HepG2 (cell line): ENCODE measurements at regions not wholly inside any gene's neighbourhood (a gene's known extent, or its start where the extent isn't known, plus 50 kb on each side); places are given as distances from the start of the nearest gene placed in this dataset.

Experiments
- ATAC-seq: fragments of 200-7000 bp; cut with Tn5 transposase; 3 replicates; pipeline ENCODE4 v1.9.1; 2020; ENCODE audit warnings: mild to moderate bottlenecking, moderate library complexity
- BruUV-seq: library from RNA; stranded (reverse); fragments of 400-500 nt; replicated peaks from 2 replicates; lab custom pipeline; 2021; lab: Mats Ljungman, UMichigan
- CTCF ChIA-PET: fragments of 300-600 bp; formaldehyde crosslinking; extraction: SDS; loops from one replicate; lab custom pipeline; 2021; ENCODE audit warnings: low total read pairs, inconsistent platforms, low intra/inter-chr PET ratio; lab: Yijun Ruan, JAX
- POLR2A ChIA-PET: fragments of 350-600 bp; sonication (Branson Sonifier 250); formaldehyde crosslinking; loops from one replicate; lab custom pipeline; 2020; ENCODE audit warnings: antibody characterized with exemption, inconsistent platforms; lab: Yijun Ruan, JAX
- DNase-seq: peaks from one replicate; pipeline ENCODE4 v3.0.0-alpha.2; 2015; ENCODE audit warnings: low spot score
- FAIRE-seq: peaks from 3 replicates; lab custom pipeline; 2011; peaks lifted over from hg19 to GRCh38; lab: Jason Lieb, UNC
- H2AFZ ChIP-seq: one replicate; pipeline ENCODE4 v1.6.1; 2011; ENCODE audit warnings: low read length, inconsistent platforms
- H3K27ac ChIP-seq: fragments of 300-600 bp; 3 replicates; pipeline ENCODE4 v1.8.0; 2011; ENCODE audit warnings: mixed run types, mild to moderate bottlenecking, mixed read lengths, low read length, inconsistent platforms; ENCODE audit not compliant: insufficient read depth; ENCODE audit errors: extremely low read length
- H3K27me3 ChIP-seq, 2 experiments: fragments of 200-600 bp in 1 of 2; 2 replicates in 1 of 2; 3 replicates in 1 of 2; pipeline versions ENCODE4 v1.6.0 to v1.8.0; 2011; ENCODE audit warnings: low read length in 2 of 2, mild to moderate bottlenecking in 2 of 2, moderate library complexity in 2 of 2, inconsistent platforms in 1 of 2; ENCODE audit not compliant: insufficient read depth in 2 of 2, control insufficient read depth in 1 of 2
- H3K36me3 ChIP-seq, 2 experiments: fragments of 200-600 bp in 1 of 2; replicated peaks in 1 of 2; 2 replicates in 1 of 2; 3 replicates in 1 of 2; pipeline versions ENCODE4 v1.5.1 to v1.8.0; 2011; ENCODE audit warnings: low read length in 2 of 2, inconsistent platforms in 1 of 2; ENCODE audit not compliant: insufficient read depth in 2 of 2, control insufficient read depth in 1 of 2
- H3K4me1 ChIP-seq: 2 replicates; pipeline ENCODE4 v1.5.1; 2012; ENCODE audit warnings: low read length, inconsistent platforms; ENCODE audit not compliant: insufficient read depth
- H3K4me2 ChIP-seq: 2 replicates; pipeline ENCODE4 v1.6.0; 2011; ENCODE audit warnings: low read depth, low read length, inconsistent platforms
- H3K4me3 ChIP-seq, 3 experiments: fragments of 200-600 bp in 1 of 3; sonication (generic), shearing (Covaris generic) in 1 of 3; replicated peaks in 1 of 3; 2 replicates each; pipeline ENCODE4 v1.5.1; 2011 to 2016; ENCODE audit warnings: low read length in 3 of 3, inconsistent platforms in 2 of 3, low read depth in 2 of 3, mild to moderate bottlenecking in 2 of 3, control low read depth in 1 of 3, mixed read lengths in 1 of 3; ENCODE audit not compliant: insufficient read depth in 1 of 3
- H3K79me2 ChIP-seq: one replicate; pipeline ENCODE4 v1.6.1; 2011; ENCODE audit warnings: low read length, inconsistent platforms; ENCODE audit not compliant: insufficient read depth
- H3K9ac ChIP-seq: 2 replicates; pipeline ENCODE4 v1.6.0; 2011; ENCODE audit warnings: mild to moderate bottlenecking, low read depth, low read length, inconsistent platforms; ENCODE audit not compliant: insufficient read depth
- H3K9me3 ChIP-seq: 2 replicates; pipeline ENCODE4 v1.5.1; 2012; ENCODE audit warnings: mild to moderate bottlenecking, low read length
- H4K20me1 ChIP-seq: 2 replicates; pipeline ENCODE4 v1.6.0; 2011; ENCODE audit warnings: inconsistent platforms, mild to moderate bottlenecking, low read length, moderate library complexity; ENCODE audit not compliant: insufficient read depth
- SP5 ChIP-seq: IDR thresholded peaks from 2 replicates; pipeline ENCODE4 v1.6.1; 2016; ENCODE audit warnings: low read depth, borderline replicate concordance
- THAP7 ChIP-seq: sonication (generic); formaldehyde crosslinking; IDR thresholded peaks from 2 replicates; pipeline ENCODE4 v1.8.1; 2023; ENCODE audit warnings: mild to moderate bottlenecking, missing genetic modification reagents
- ZNF382 ChIP-seq: sonication (generic); formaldehyde crosslinking; IDR thresholded peaks from 2 replicates; pipeline ENCODE4 v1.5.0; 2020; ENCODE audit warnings: missing genetic modification reagents, mild to moderate bottlenecking, borderline replicate concordance
- WGBS: methylation state at CpG from one replicate; pipeline ENCODE4 v1.1.6; 2017; ENCODE audit warnings: low lambda C conversion rate; 5-methylcytosine and 5-hydroxymethylcytosine counted together
- in situ Hi-C: cut with HindIII; loops from 2 replicates; pipeline ENCODE4 v1.10.0; 2017; ENCODE audit warnings: low pct_unique_long_range_greater_than_20kb; ENCODE audit not compliant: extremely low pct_ligation_motif_present
- intact Hi-C: fragments of 100-400 bp; cut with micrococcal nuclease; formaldehyde crosslinking; loops from one replicate; pipeline ENCODE4 v1.10.0; 2022; ENCODE audit not compliant: unreplicated experiment
- TF ChIP-seq, protein P1 (sequence below): sonication (generic); formaldehyde crosslinking; IDR thresholded peaks from 2 replicates; pipeline ENCODE4 v1.5.1; 2020; ENCODE audit warnings: mild to moderate bottlenecking, missing genetic modification reagents, moderate library complexity

- TF ChIP-seq SP5 (CRISPR knock-in tag), result no peak
- TF ChIP-seq, all 625 proteins: peak for 0
Measured at GRCh38 chr3:191889106-191889505, 428.1 kb downstream of the PYDC2 start (continued).

GRCh38 chr3:191889756-191890155 lies 428.8 kb downstream of the PYDC2 start:
- WGBS, result 2% methylated on average over 1 of the region's 1 CpG
- ATAC-seq, result no peak
- BruUV-seq, result no TSS peak

DNA sequence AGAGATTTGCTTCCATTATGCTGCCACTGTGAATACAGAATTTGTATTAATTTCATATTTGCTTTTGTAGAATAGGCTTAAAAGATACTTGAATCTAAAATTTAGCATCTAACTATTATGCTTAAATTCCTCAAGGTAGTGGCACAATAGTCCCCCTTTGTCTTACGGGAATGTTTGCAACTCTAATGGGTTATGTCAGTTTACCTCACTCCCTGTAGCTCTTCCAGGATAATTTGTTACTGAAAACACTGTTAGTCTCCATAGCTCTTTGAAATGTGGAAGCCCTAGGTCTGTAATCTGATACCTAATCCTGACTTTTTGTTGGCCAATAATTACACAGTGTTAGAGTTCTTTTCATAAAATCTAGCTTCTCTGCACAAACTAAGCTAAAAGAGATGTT lies 433.4 kb downstream of the PYDC2 start:
- BruUV-seq, result no TSS peak
- H3K4me1 ChIP-seq, result no peaks in the 10 kb centered on the region
- TF ChIP-seq THAP7, result no peak
- H3K4me3 ChIP-seq, result no peak overlapping the region
- CTCF ChIA-PET, result no interaction called here
- no peak overlapping the region for H2AFZ ChIP-seq
- DNase-seq (no peak), FAIRE-seq (no peak), ATAC-seq (no peak)
- no peaks in the 10 kb centered on the region for H4K20me1 ChIP-seq
- in situ Hi-C loops (no loop called here), intact Hi-C loops (no loop called here)
- H3K27me3 ChIP-seq, result no peaks in the 10 kb centered on the region
- WGBS, result 5% methylated on average over 1 of the region's 1 CpG
- no peaks in the 10 kb centered on the region for H3K79me2 ChIP-seq
- no peaks in the 10 kb centered on the region for H3K36me3 ChIP-seq
- POLR2A ChIA-PET, result no interaction called here
- H3K9ac ChIP-seq, result no peak overlapping the region
- no peak overlapping the region for H3K4me2 ChIP-seq
- no peak overlapping the region for H3K27ac ChIP-seq
- H3K9me3 ChIP-seq, result no peaks in the 10 kb centered on the region

More at GRCh38 chr3:191889756-191890155, 428.8 kb downstream of the PYDC2 start:
- POLR2A ChIA-PET, result no interaction called here
- DNase-seq (no peak), FAIRE-seq (no peak)
- Histone ChIP-seq H3K79me2 (no peaks in the 10 kb centered on the region), H4K20me1 (no peaks in the 10 kb centered on the region), H2AFZ (no peak overlapping the region), H3K9ac (no peak overlapping the region), H3K4me2 (no peak overlapping the region), H3K4me1 (no peaks in the 10 kb centered on the region), H3K27me3 (no peaks in the 10 kb centered on the region), H3K27ac (no peak overlapping the region), H3K36me3 (no peaks in the 10 kb centered on the region), H3K4me3 (no peak overlapping the region), H3K9me3 (no peaks in the 10 kb centered on the region)
- no peak for TF ChIP-seq ZNF382 (CRISPR knock-in tag)
- TF ChIP-seq, protein P1, sequence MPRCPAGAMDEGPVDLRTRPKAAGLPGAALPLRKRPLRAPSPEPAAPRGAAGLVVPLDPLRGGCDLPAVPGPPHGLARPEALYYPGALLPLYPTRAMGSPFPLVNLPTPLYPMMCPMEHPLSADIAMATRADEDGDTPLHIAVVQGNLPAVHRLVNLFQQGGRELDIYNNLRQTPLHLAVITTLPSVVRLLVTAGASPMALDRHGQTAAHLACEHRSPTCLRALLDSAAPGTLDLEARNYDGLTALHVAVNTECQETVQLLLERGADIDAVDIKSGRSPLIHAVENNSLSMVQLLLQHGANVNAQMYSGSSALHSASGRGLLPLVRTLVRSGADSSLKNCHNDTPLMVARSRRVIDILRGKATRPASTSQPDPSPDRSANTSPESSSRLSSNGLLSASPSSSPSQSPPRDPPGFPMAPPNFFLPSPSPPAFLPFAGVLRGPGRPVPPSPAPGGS (CRISPR knock-in tag), result no peak
- CTCF ChIA-PET, result no interaction called here
- in situ Hi-C loops (no loop called here), intact Hi-C loops (no loop called here)
